Astrocyte (in vitro differentiated cells and primary cell): ENCODE measurements at regions not wholly inside any gene's neighbourhood (a gene's known extent, or its start where the extent isn't known, plus 50 kb on each side); places are given as distances from the start of the nearest gene placed in this dataset.

ENCODE experiments used
- DNase-seq: peaks from one replicate; pipeline ENCODE4 v3.0.0-alpha.2; 2010; ENCODE audit warnings: low read depth
- FAIRE-seq: peaks from 2 replicates; lab custom pipeline; 2011; peaks lifted over from hg19 to GRCh38; lab: Jason Lieb, UNC
- H2AFZ ChIP-seq: 2 replicates; pipeline ENCODE4 v1.6.0; 2012; ENCODE audit warnings: low read depth, low read length, inconsistent platforms
- H3K27ac ChIP-seq: 2 replicates; pipeline ENCODE4 v1.5.1; 2011; ENCODE audit warnings: low read depth, low read length, inconsistent platforms
- H3K27me3 ChIP-seq: 2 replicates; pipeline ENCODE4 v1.6.0; 2011; ENCODE audit warnings: low read length, inconsistent platforms; ENCODE audit not compliant: insufficient read depth
- H3K36me3 ChIP-seq: 2 replicates; pipeline ENCODE4 v1.5.1; 2011; ENCODE audit warnings: low read length, inconsistent platforms; ENCODE audit not compliant: insufficient read depth
- H3K4me1 ChIP-seq: 2 replicates; pipeline ENCODE4 v1.5.1; 2011; ENCODE audit warnings: low read length, inconsistent platforms; ENCODE audit not compliant: insufficient read depth
- H3K4me2 ChIP-seq: 2 replicates; pipeline ENCODE4 v1.6.0; 2012; ENCODE audit warnings: low read length, inconsistent platforms
- H3K4me3 ChIP-seq: 2 replicates; pipeline ENCODE4 v1.5.1; 2011; ENCODE audit warnings: low read depth, mild to moderate bottlenecking, low read length, inconsistent platforms; ENCODE audit not compliant: insufficient read depth
- H3K79me2 ChIP-seq: 2 replicates; pipeline ENCODE4 v1.6.0; 2012; ENCODE audit warnings: mild to moderate bottlenecking, low read length, inconsistent platforms; ENCODE audit not compliant: insufficient read depth
- H3K9ac ChIP-seq: 2 replicates; pipeline ENCODE4 v1.6.0; 2012; ENCODE audit warnings: mild to moderate bottlenecking, low read length, inconsistent platforms
- H3K9me3 ChIP-seq: 2 replicates; pipeline ENCODE4 v1.5.1; 2012; ENCODE audit warnings: low read depth, mild to moderate bottlenecking, low read length, inconsistent platforms; ENCODE audit not compliant: insufficient read depth
- H4K20me1 ChIP-seq: 2 replicates; pipeline ENCODE4 v1.6.0; 2012; ENCODE audit warnings: low read length, inconsistent platforms; ENCODE audit not compliant: insufficient read depth
- H3K27ac Mint-ChIP-seq: one replicate; pipeline ENCODE4 v1.8.0; 2021; ENCODE audit warnings: mild to moderate bottlenecking, mixed read lengths; ENCODE audit not compliant: unreplicated experiment
- H3K27me3 Mint-ChIP-seq: one replicate; pipeline ENCODE4 v1.8.0; 2021; ENCODE audit warnings: low read depth, mixed read lengths; ENCODE audit not compliant: unreplicated experiment
- H3K36me3 Mint-ChIP-seq: one replicate; pipeline ENCODE4 v1.8.0; 2021; ENCODE audit warnings: low read depth, mixed read lengths; ENCODE audit not compliant: unreplicated experiment
- H3K4me1 Mint-ChIP-seq: one replicate; pipeline ENCODE4 v1.8.0; 2021; ENCODE audit warnings: low read depth, mixed read lengths; ENCODE audit not compliant: unreplicated experiment
- H3K4me3 Mint-ChIP-seq: one replicate; pipeline ENCODE4 v1.8.0; 2021; ENCODE audit warnings: mild to moderate bottlenecking, moderate library complexity, mixed read lengths; ENCODE audit not compliant: unreplicated experiment
- H3K9me3 Mint-ChIP-seq: one replicate; pipeline ENCODE4 v1.8.0; 2021; ENCODE audit warnings: mild to moderate bottlenecking, mixed read lengths; ENCODE audit not compliant: unreplicated experiment
- EZH2 ChIP-seq: IDR thresholded peaks from 2 replicates; pipeline ENCODE4 v1.6.1; 2012; ENCODE audit warnings: mild to moderate bottlenecking, low read length, inconsistent platforms; ENCODE audit not compliant: insufficient read depth
- TF ChIP-seq, protein P1 (sequence below): IDR thresholded peaks from 2 replicates; pipeline ENCODE4 v1.5.1; 2011; ENCODE audit warnings: low read depth, mild to moderate bottlenecking, inconsistent platforms, low read length, moderate library complexity; ENCODE audit not compliant: insufficient read depth

GRCh38 chr4:84220990-84221389, 278.1 kb downstream of the NKX6-1 start:
- Histone ChIP-seq H3K9me3 (no peaks in the 10 kb centered on the region), H3K4me1 (no peaks in the 10 kb centered on the region), H3K27me3 (no peaks in the 10 kb centered on the region), H3K9ac (no peak overlapping the region), H3K4me3 (no peak overlapping the region), H2AFZ (no peak overlapping the region), H3K27ac (no peak overlapping the region), H3K79me2 (no peaks in the 10 kb centered on the region), H4K20me1 (no peaks in the 10 kb centered on the region), H3K4me2 (no peak overlapping the region), H3K36me3 (no peaks in the 10 kb centered on the region)
- Mint-ChIP-seq H3K27ac (no peak overlapping the region), H3K4me1 (no peaks in the 10 kb centered on the region), H3K9me3 (no peaks in the 10 kb centered on the region), H3K4me3 (no peak overlapping the region), H3K36me3 (no peaks in the 10 kb centered on the region), H3K27me3 (no peaks in the 10 kb centered on the region)
- TF ChIP-seq, protein P1, sequence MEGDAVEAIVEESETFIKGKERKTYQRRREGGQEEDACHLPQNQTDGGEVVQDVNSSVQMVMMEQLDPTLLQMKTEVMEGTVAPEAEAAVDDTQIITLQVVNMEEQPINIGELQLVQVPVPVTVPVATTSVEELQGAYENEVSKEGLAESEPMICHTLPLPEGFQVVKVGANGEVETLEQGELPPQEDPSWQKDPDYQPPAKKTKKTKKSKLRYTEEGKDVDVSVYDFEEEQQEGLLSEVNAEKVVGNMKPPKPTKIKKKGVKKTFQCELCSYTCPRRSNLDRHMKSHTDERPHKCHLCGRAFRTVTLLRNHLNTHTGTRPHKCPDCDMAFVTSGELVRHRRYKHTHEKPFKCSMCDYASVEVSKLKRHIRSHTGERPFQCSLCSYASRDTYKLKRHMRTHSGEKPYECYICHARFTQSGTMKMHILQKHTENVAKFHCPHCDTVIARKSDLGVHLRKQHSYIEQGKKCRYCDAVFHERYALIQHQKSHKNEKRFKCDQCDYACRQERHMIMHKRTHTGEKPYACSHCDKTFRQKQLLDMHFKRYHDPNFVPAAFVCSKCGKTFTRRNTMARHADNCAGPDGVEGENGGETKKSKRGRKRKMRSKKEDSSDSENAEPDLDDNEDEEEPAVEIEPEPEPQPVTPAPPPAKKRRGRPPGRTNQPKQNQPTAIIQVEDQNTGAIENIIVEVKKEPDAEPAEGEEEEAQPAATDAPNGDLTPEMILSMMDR = no peak
- no peak for TF ChIP-seq EZH2
- FAIRE-seq = no peak
- no peak for DNase-seq

- no peak overlapping the region for H3K27ac Mint-ChIP-seq
Measured at GRCh38 chr4:84219656-84220055, 279.4 kb downstream of the NKX6-1 start.

DNA sequence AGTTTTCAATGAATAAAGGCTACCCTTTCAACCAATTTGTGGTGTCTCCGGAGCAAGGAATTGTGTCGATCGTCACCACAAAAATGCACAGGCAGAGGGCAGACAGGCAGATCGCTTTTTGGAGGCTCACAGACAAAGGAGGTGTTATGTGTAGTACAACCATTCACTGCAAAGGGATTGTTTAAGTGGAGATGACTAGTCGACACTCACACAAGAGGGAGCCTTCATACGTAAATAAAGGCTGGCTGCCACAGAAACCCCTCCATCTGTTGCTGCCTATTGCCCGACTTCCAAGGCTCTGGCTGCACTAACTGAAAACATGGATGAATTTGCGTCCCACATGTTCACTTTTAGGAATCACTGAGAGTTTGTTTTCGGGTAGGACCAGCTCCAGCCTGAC, 281.1 kb downstream of the NKX6-1 start:
- no peak overlapping the region for H3K27ac Mint-ChIP-seq
- no peak overlapping the region for H3K9ac ChIP-seq
- H3K9me3 ChIP-seq = no peaks in the 10 kb centered on the region
- H3K4me3 ChIP-seq = no peak overlapping the region
- no peaks in the 10 kb centered on the region for H3K27me3 ChIP-seq
- DNase-seq (peak; percentile 29), FAIRE-seq (no peak)
- H4K20me1 ChIP-seq = no peaks in the 10 kb centered on the region
- TF ChIP-seq, protein P1 = no peak
- no peak for TF ChIP-seq EZH2
- no peak overlapping the region for H2AFZ ChIP-seq
- H3K36me3 Mint-ChIP-seq = no peaks in the 10 kb centered on the region
- no peaks in the 10 kb centered on the region for H3K79me2 ChIP-seq
- no peaks in the 10 kb centered on the region for H3K4me1 Mint-ChIP-seq
- no peak overlapping the region for H3K4me2 ChIP-seq
- no peaks in the 10 kb centered on the region for H3K4me1 ChIP-seq
- H3K9me3 Mint-ChIP-seq = no peaks in the 10 kb centered on the region
- no peaks in the 10 kb centered on the region for H3K27me3 Mint-ChIP-seq
- H3K4me3 Mint-ChIP-seq = no peak overlapping the region
- H3K36me3 ChIP-seq = no peaks in the 10 kb centered on the region
- no peak overlapping the region for H3K27ac ChIP-seq

More at GRCh38 chr4:84219656-84220055, 279.4 kb downstream of the NKX6-1 start:
- Histone ChIP-seq H3K27ac (no peak overlapping the region), H3K36me3 (no peaks in the 10 kb centered on the region), H2AFZ (no peak overlapping the region), H3K9me3 (no peaks in the 10 kb centered on the region), H3K4me3 (no peak overlapping the region), H3K4me2 (no peak overlapping the region), H3K4me1 (no peaks in the 10 kb centered on the region), H3K9ac (no peak overlapping the region), H4K20me1 (no peaks in the 10 kb centered on the region), H3K27me3 (no peaks in the 10 kb centered on the region), H3K79me2 (no peaks in the 10 kb centered on the region)
- H3K4me3 Mint-ChIP-seq = no peak overlapping the region
- no peaks in the 10 kb centered on the region for H3K4me1 Mint-ChIP-seq
- DNase-seq (no peak), FAIRE-seq (no peak)
- no peak for TF ChIP-seq EZH2
- TF ChIP-seq, protein P1 = no peak
- H3K27me3 Mint-ChIP-seq = no peaks in the 10 kb centered on the region
- H3K36me3 Mint-ChIP-seq = no peaks in the 10 kb centered on the region
- no peaks in the 10 kb centered on the region for H3K9me3 Mint-ChIP-seq
